Karpas-422 (cell line): ENCODE measurements at regions not wholly inside any gene's neighbourhood (a gene's known extent, or its start where the extent isn't known, plus 50 kb on each side); places are given as distances from the start of the nearest gene placed in this dataset.

ENCODE experiments used
- DNase-seq: peaks from one replicate; pipeline ENCODE4 v3.0.0-alpha.2; 2015
- H2AFZ ChIP-seq: fragments of 200-600 bp; sonication (generic); 2 replicates; pipeline ENCODE4 v1.6.1; 2014; ENCODE audit warnings: antibody characterized with exemption, low read length, mixed read lengths
- H3K27ac ChIP-seq: fragments of 200-600 bp; sonication (generic); 2 replicates; pipeline ENCODE4 v1.5.1; 2014; ENCODE audit warnings: mild to moderate bottlenecking, low read length, moderate library complexity
- H3K27me3 ChIP-seq: fragments of 200-600 bp; sonication (generic); 2 replicates; pipeline ENCODE4 v1.6.1; 2014; ENCODE audit warnings: low read length, mixed read lengths
- H3K36me3 ChIP-seq: fragments of 200-600 bp; sonication (generic); 2 replicates; pipeline ENCODE4 v1.6.1; 2014; ENCODE audit warnings: low read length, mixed read lengths; ENCODE audit not compliant: insufficient read depth
- H3K4me1 ChIP-seq: fragments of 200-600 bp; sonication (generic); 2 replicates; pipeline ENCODE4 v1.6.1; 2014; ENCODE audit warnings: mild to moderate bottlenecking, low read length, mixed read lengths
- H3K4me2 ChIP-seq: fragments of 200-600 bp; sonication (generic); 2 replicates; pipeline ENCODE4 v1.6.1; 2014; ENCODE audit warnings: low read length, low read depth, mild to moderate bottlenecking; ENCODE audit not compliant: poor library complexity, severe bottlenecking
- H3K4me3 ChIP-seq: fragments of 200-600 bp; sonication (generic); 2 replicates; pipeline ENCODE4 v1.5.1; 2014; ENCODE audit warnings: mild to moderate bottlenecking, antibody characterized with exemption, low read length, mixed read lengths
- H3K79me2 ChIP-seq: fragments of 200-600 bp; sonication (generic); 2 replicates; pipeline ENCODE4 v1.6.1; 2014; ENCODE audit warnings: mild to moderate bottlenecking, low read length, mixed read lengths
- H3K9ac ChIP-seq: fragments of 200-600 bp; sonication (generic); 2 replicates; pipeline ENCODE4 v1.6.0; 2014; ENCODE audit warnings: low read length
- H3K9me2 ChIP-seq: fragments of 200-600 bp; sonication (generic), shearing (Covaris generic); replicated peaks from 2 replicates; pipeline ENCODE4 v1.6.0; 2014; ENCODE audit warnings: mild to moderate bottlenecking, low read length, moderate library complexity; ENCODE audit not compliant: insufficient read depth
- H3K9me3 ChIP-seq: fragments of 300-700, 200-600 bp; sonication (generic); 2 replicates; pipeline ENCODE4 v1.6.1; 2014; ENCODE audit warnings: low read length, mixed read lengths
- H4K20me1 ChIP-seq: fragments of 200-600 bp; sonication (generic); 2 replicates; pipeline ENCODE4 v1.6.1; 2014; ENCODE audit warnings: mild to moderate bottlenecking, antibody characterized with exemption, low read length, low read depth; ENCODE audit not compliant: insufficient read depth

DNA sequence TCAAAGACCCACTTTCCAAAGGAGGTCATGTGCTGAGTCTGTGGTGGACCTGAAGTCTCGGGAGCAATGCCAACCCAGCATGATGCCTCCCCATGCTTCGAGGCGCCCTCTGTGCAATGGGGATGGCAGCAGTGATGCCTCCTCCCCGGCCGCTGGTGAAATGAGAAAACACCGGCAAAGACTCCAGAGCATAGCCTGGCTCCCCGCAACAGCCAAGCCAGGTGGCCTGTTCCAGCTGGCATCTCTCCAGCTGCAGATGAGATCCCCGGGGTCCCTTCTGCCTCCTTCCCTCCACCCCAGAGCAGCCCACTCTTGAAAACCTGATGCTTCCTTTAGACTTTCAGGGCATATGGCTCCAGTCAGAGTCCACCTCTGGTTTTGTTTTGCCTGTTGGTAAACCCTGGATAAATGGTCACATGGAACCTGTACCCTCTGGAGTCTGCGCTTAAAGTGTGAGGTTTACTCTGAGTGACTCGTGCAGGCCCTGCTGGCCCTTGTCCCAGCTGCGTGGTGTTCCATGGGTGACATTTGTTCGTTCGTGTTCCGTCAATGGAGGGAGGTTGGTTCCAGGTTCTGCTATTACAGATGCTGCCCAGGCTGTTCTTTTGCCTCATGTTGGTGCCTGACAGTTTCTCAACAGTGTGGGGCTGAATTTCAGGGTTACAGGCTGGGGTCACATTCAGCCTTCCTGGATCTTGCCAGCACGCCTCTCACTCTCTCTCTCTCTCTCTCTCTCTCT lies 181.8 kb upstream of the CIBAR2 start:
- H4K20me1 ChIP-seq: 0 out of 2 replicates have a peak, but pooled peaks cover 3% of the 10 kb centered on the region
- no peak for DNase-seq
- H3K4me1 ChIP-seq: no peaks in the 10 kb centered on the region
- no peak overlapping the region for H3K4me2 ChIP-seq
- no peaks in the 10 kb centered on the region for H3K9me2 ChIP-seq
- no peaks in the 10 kb centered on the region for H3K9me3 ChIP-seq
- no peak overlapping the region for H3K9ac ChIP-seq
- H3K4me3 ChIP-seq: no peak overlapping the region
- H3K79me2 ChIP-seq: no peaks in the 10 kb centered on the region
- no peaks in the 10 kb centered on the region for H3K36me3 ChIP-seq
- no peaks in the 10 kb centered on the region for H3K27me3 ChIP-seq
- H3K27ac ChIP-seq: no peak overlapping the region
- H2AFZ ChIP-seq: no peak overlapping the region

DNA sequence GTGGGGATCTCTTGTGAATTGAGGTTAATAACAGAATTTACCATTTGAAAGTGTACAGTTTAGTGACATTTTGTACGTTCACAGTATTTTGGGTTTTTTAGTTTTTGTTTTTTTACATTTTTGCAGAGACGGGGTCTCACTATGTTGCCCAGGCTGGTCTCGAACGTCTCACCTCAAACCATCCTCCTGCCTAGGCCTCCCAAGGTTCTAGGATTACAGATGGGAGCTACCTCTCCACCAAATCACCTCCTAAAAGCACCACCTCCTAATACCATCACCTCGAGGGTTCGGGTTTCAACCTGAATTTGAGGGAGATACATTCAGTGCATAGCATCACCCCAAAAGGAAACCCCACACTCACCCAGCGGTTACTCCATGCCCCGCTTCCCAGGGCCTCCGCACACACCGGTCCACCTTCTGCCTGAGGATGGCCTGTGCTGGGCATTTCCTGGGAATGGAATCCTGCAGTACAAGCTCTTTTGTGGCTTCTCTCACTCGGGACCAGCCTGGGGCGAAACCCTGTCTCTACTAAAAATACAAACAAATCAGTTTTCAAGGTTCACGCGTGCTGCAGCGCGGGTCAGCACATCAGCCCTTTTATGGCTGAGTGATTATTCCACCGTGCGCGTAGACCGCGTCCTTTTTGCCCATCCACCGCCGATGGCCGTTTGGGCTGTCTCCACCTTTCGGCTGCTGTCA lies 182.7 kb upstream of the CIBAR2 start:
- Histone ChIP-seq H3K27me3 (no peaks in the 10 kb centered on the region), H3K9me3 (no peaks in the 10 kb centered on the region), H3K4me3 (no peak overlapping the region), H3K9me2 (no peaks in the 10 kb centered on the region), H3K4me2 (no peak overlapping the region), H3K27ac (no peak overlapping the region), H3K79me2 (no peaks in the 10 kb centered on the region), H3K4me1 (no peaks in the 10 kb centered on the region), H2AFZ (no peak overlapping the region), H4K20me1 (0 out of 2 replicates have a peak, but pooled peaks cover 3% of the 10 kb centered on the region), H3K36me3 (no peaks in the 10 kb centered on the region), H3K9ac (no peak overlapping the region)
- no peak for DNase-seq

DNA sequence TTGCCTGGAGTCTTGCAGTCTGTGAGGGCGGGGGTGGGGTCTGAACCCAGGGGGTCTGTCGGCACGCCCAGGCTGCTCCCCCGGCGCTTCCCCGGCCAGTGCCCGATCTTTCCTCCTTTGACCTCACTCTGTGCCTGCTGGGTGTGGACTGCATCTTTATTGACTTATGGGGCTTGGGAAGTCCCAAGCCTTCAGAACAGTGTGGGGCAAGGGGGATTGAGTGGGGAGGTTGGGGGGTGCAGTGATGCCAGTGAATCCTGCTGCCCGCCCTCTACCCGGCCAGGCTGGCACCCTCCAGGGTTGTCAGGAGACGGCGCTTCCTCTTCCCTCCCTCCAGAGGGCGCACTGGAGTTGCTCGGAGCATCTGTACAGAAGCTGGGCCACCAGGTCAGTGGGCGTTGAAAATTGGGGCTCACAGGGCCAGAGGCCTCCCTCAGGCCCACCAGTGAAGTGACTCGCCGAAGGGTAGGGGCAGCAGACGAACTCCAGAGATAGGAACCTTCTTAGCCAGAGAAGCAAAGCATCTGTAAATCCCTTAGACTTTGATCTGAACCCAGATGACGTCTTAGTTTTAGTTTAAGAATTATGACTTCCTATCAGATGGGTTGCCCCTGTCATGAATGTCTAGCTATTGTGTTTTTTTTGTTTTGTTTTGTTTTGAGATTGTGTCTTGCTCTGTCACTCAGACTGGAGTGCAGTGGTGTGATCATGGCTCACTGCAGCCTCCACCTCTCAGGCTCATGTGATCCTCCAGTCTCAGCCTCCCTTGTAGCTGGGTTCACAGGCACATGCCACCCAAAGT lies 184.8 kb upstream of the CIBAR2 start:
- Histone ChIP-seq H3K9me3 (no peaks in the 10 kb centered on the region), H4K20me1 (no peaks in the 10 kb centered on the region), H3K4me2 (no peak overlapping the region), H3K36me3 (no peaks in the 10 kb centered on the region), H3K27ac (no peak overlapping the region), H3K79me2 (no peaks in the 10 kb centered on the region), H3K9me2 (no peaks in the 10 kb centered on the region), H2AFZ (no peak overlapping the region), H3K9ac (no peak overlapping the region), H3K27me3 (no peaks in the 10 kb centered on the region), H3K4me1 (no peaks in the 10 kb centered on the region), H3K4me3 (no peak overlapping the region)
- DNase-seq: peak; percentile 82

DNA sequence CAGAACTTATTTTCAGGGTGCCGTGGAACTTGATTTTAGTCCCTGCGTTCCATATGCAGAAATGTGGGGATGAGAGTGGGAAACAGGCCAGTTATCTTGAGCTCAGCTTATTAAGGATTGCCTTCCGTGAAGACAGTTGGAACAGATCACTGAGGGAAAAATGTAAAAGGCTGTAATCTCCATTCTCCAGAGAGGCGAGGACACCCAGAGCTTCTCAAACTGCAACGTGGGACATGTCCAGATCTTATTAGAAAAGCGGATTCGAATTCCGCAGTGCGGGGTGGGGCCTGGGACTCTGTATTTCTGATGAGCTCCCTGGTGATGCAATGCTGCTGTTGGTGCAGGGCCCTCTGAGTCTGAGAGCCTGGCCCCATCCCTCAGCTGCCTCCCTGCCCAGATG lies 185.6 kb upstream of the CIBAR2 start:
- DNase-seq: no peak
- Histone ChIP-seq H3K4me2 (no peak overlapping the region), H3K27me3 (no peaks in the 10 kb centered on the region), H4K20me1 (no peaks in the 10 kb centered on the region), H2AFZ (no peak overlapping the region), H3K4me1 (no peaks in the 10 kb centered on the region), H3K27ac (no peak overlapping the region), H3K9me3 (no peaks in the 10 kb centered on the region), H3K4me3 (no peak overlapping the region), H3K79me2 (no peaks in the 10 kb centered on the region), H3K9ac (no peak overlapping the region), H3K9me2 (no peaks in the 10 kb centered on the region), H3K36me3 (no peaks in the 10 kb centered on the region)

DNA sequence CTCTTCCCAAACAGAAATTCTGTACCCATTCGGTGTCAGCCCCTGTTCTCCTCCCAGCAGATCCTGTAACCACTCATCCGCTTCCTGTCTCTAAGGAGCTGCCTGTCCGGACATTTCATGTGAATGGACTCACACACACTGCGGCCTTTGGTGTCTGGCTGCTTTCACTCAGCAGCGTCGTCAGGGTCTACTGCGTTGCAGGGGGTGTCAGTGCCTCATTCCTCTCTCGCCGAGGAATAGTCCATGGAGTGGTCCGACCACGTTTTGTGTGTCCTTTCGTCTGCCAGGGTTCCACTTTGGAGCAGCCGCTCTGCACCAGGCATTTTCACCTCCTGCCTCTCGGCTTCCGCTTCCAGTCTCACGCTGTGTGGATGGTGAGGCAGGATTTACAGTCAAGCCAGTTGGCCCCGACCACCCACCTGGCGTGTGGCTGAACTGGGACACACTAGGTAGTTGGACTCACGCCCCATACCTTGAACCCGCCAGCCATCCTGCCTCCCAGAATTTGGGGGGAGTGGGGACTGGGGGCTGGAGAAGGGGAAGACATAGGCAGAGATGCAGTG lies 188.2 kb upstream of the CIBAR2 start:
- no peaks in the 10 kb centered on the region for H3K9me3 ChIP-seq
- H4K20me1 ChIP-seq: no peaks in the 10 kb centered on the region
- H3K79me2 ChIP-seq: no peaks in the 10 kb centered on the region
- no peak for DNase-seq
- no peak overlapping the region for H2AFZ ChIP-seq
- H3K27ac ChIP-seq: no peak overlapping the region
- no peaks in the 10 kb centered on the region for H3K4me1 ChIP-seq
- no peak overlapping the region for H3K4me2 ChIP-seq
- no peaks in the 10 kb centered on the region for H3K27me3 ChIP-seq
- H3K9ac ChIP-seq: no peak overlapping the region
- H3K4me3 ChIP-seq: no peak overlapping the region
- no peaks in the 10 kb centered on the region for H3K36me3 ChIP-seq
- H3K9me2 ChIP-seq: no peaks in the 10 kb centered on the region

DNA sequence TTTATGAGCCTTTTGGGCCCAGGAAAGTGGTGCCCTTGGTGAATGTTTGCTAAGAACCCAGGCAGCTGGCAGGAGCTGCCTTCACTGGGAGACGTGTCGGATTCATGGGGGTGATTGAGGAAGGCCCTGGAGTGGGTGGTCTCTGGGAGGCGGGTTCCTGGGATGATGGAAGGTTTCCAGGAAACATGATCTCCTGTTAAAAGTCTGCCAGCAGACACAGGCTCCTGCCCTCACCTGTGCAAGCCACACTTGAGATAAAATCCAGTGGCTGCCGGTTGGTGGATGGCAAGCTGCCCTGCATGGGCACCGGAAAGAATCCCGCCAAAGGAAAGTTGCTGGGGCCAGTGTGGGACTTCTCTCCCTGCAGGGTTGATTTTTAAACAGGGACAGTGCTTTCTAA lies 189.0 kb upstream of the CIBAR2 start:
- H2AFZ ChIP-seq: no peak overlapping the region
- H3K9me3 ChIP-seq: no peaks in the 10 kb centered on the region
- no peak overlapping the region for H3K9ac ChIP-seq
- H3K79me2 ChIP-seq: no peaks in the 10 kb centered on the region
- no peak overlapping the region for H3K4me3 ChIP-seq
- DNase-seq: no peak
- H3K4me2 ChIP-seq: no peak overlapping the region
- H3K4me1 ChIP-seq: peaks cover 2% of the 10 kb centered on the region; the same call in 1 of the 2 replicates
- no peaks in the 10 kb centered on the region for H3K9me2 ChIP-seq
- H3K27me3 ChIP-seq: no peaks in the 10 kb centered on the region
- H4K20me1 ChIP-seq: no peaks in the 10 kb centered on the region
- no peak overlapping the region for H3K27ac ChIP-seq
- no peaks in the 10 kb centered on the region for H3K36me3 ChIP-seq

DNA sequence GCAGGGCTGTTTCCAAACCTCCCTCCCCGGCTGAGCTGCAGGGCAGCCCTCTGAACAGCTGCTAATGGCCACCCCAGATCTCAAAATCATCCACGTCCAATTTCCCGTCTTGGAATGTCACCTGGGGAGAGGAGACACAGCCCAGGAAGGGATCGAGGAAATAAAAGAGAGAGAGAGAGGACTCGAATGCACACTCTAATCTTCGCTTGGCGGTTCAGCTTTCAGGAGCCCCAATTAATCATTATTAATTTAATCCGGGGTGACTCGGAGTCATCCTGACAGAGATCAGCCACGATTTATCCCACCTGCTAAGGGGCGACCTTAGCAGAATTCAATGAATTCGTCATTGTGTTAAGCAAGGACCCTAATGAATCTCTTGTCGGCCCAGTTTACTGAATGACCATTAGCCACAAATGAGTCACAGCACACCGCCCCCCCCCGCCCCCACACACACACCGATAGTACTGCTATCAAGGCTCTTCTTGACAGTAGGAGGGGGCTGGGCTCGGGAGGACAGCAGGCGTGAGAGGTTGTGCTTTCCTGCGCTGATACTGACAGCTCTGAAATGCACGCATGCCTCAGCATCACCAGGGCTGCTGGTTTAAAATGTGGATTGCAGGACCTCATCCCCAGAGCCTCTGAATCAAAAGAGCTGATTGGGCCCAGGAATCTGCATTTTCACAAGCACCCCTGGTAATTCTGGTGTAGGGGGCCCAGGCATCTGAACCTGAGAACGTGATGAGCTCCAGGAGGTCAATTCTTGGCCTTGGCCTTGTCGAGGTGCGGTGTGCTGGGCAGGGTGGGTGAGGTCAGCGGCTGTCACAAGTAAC lies 190.0 kb upstream of the CIBAR2 start:
- no peaks in the 10 kb centered on the region for H3K27me3 ChIP-seq
- H3K36me3 ChIP-seq: no peaks in the 10 kb centered on the region
- no peaks in the 10 kb centered on the region for H4K20me1 ChIP-seq
- H3K4me3 ChIP-seq: no peak overlapping the region
- no peak overlapping the region for H3K4me2 ChIP-seq
- no peak for DNase-seq
- no peak overlapping the region for H3K27ac ChIP-seq
- no peak overlapping the region for H2AFZ ChIP-seq
- H3K9ac ChIP-seq: no peak overlapping the region
- no peaks in the 10 kb centered on the region for H3K9me2 ChIP-seq
- peaks cover 2% of the 10 kb centered on the region; the same call in 1 of the 2 replicates for H3K4me1 ChIP-seq
- no peaks in the 10 kb centered on the region for H3K79me2 ChIP-seq
- H3K9me3 ChIP-seq: no peaks in the 10 kb centered on the region
